ENCODE measurements at regions not wholly inside any gene's neighbourhood (a gene's known extent, or its start where the extent isn't known, plus 50 kb on each side); places are given as distances from the start of the nearest gene placed in this dataset.

- TF ChIP-seq USF2 (IDR thresholded peaks at IDR 0.05), result no peak
- no peak for TF ChIP-seq CHD2 (IDR thresholded peaks at IDR 0.05; ENCODE audit: low read length, partially characterized antibody)
- TF ChIP-seq EHF (CRISPR knock-in tag; IDR thresholded peaks at IDR 0.05), result no peak
- TF ChIP-seq GATA3 (IDR thresholded peaks at IDR 0.05; ENCODE audit: borderline replicate concordance), result no peak
- TF ChIP-seq SMC3 (IDR thresholded peaks at IDR 0.05), result no peak
- no peak for TF ChIP-seq CTCF (IDR thresholded peaks at IDR 0.05)
- TF ChIP-seq POLR2A (IDR thresholded peaks at IDR 0.05; ENCODE audit: low read length), result no peak
- no peak for TF ChIP-seq RNF2 (IDR thresholded peaks at IDR 0.05; ENCODE audit: borderline replicate concordance, low read depth)
- TF ChIP-seq RAD21 (conservative IDR thresholded peaks at IDR 0.05 in 1 of 2, IDR thresholded peaks at IDR 0.05 in 1 of 2), result no peak
- TF ChIP-seq REST (IDR thresholded peaks at IDR 0.05), result no peak
- TF ChIP-seq SREBF2 (IDR thresholded peaks at IDR 0.05), result no peak
These were observed 90.5 kb upstream of the CDH10 start for GRCh38 chr5:24735284-24735683.
